H1 (cell line): ENCODE measurements at regions not wholly inside any gene's neighbourhood (a gene's known extent, or its start where the extent isn't known, plus 50 kb on each side); places are given as distances from the start of the nearest gene placed in this dataset.
A peak's percentile ranks its signal among the peaks of the same experiment; 100 is the strongest.

Source experiments
- CTCF ChIA-PET: fragments of 300-600 bp; sonication (Branson Sonifier 250); formaldehyde crosslinking; loops from one replicate; lab custom pipeline; 2021; ENCODE audit not compliant: partially characterized antibody; lab: Charles Lee
- POLR2A ChIA-PET: fragments of 300-600 bp; sonication (Branson Sonifier 250); formaldehyde crosslinking; loops from one replicate; lab custom pipeline; 2021; ENCODE audit warnings: inconsistent platforms; ENCODE audit not compliant: partially characterized antibody; lab: Charles Lee
- DNase-seq, 2 experiments: peaks; one replicate each; pipeline versions ENCODE4 v3.0.0 to v3.0.0-alpha.2; 2010 to 2022; ENCODE audit warnings: low spot score in 2 of 2, low read depth in 1 of 2, mixed read lengths in 1 of 2
- FAIRE-seq: peaks from 2 replicates; lab custom pipeline; 2011; peaks lifted over from hg19 to GRCh38; lab: Jason Lieb, UNC
- H2AFZ ChIP-seq: 2 replicates; pipeline ENCODE4 v1.8.1; 2012; ENCODE audit warnings: low read length, inconsistent platforms
- H2AK5ac ChIP-seq: 2 replicates; pipeline ENCODE4 v1.6.1; 2013; ENCODE audit warnings: low read depth, low read length
- H2BK120ac ChIP-seq: replicated peaks from 2 replicates; pipeline ENCODE3; 2013; ENCODE audit warnings: low read depth, low read length, inconsistent platforms
- H2BK12ac ChIP-seq: 2 replicates; pipeline ENCODE4 v1.6.1; 2013; ENCODE audit warnings: low read depth, low read length
- H2BK15ac ChIP-seq: 2 replicates; pipeline ENCODE4 v1.6.1; 2013; ENCODE audit warnings: low read length
- H2BK20ac ChIP-seq: 2 replicates; pipeline ENCODE4 v1.6.1; 2013; ENCODE audit warnings: low read length
- H2BK5ac ChIP-seq: 2 replicates; pipeline ENCODE4 v1.6.1; 2013; ENCODE audit warnings: low read depth, low read length
- H3K14ac ChIP-seq: 2 replicates; pipeline ENCODE4 v1.6.1; 2013; ENCODE audit warnings: inconsistent platforms; ENCODE audit not compliant: insufficient read length
- H3K18ac ChIP-seq: 2 replicates; pipeline ENCODE4 v1.6.1; 2013; ENCODE audit warnings: low read length; ENCODE audit errors: extremely low read depth
- H3K23ac ChIP-seq: 2 replicates; pipeline ENCODE4 v1.6.1; 2013; ENCODE audit warnings: inconsistent platforms; ENCODE audit not compliant: insufficient read length
- H3K23me2 ChIP-seq: 2 replicates; pipeline ENCODE4 v1.6.1; 2013; ENCODE audit warnings: low read depth, low read length
- H3K27ac ChIP-seq: 2 replicates; pipeline ENCODE4 v1.6.1; 2011; ENCODE audit warnings: low read depth, low read length, inconsistent platforms
- H3K27me3 ChIP-seq, 4 experiments: replicated peaks in 1 of 4; 1 replicate in 1 of 4; 2 replicates in 3 of 4; pipeline versions ENCODE4 v1.6.1 to v1.8.1; 2011 to 2013; ENCODE audit warnings: low read length in 3 of 4, mild to moderate bottlenecking in 3 of 4, inconsistent platforms in 2 of 4, mixed read lengths in 2 of 4, moderate library complexity in 1 of 4; ENCODE audit not compliant: control insufficient read depth in 3 of 4, insufficient read depth in 3 of 4; ENCODE audit errors: extremely low read depth in 1 of 4
- H3K36me3 ChIP-seq, 4 experiments: 2 replicates each; pipeline versions ENCODE4 v1.6.1 to v1.8.1; 2011 to 2013; ENCODE audit warnings: mild to moderate bottlenecking in 4 of 4, low read length in 3 of 4, moderate library complexity in 2 of 4, control low read depth in 1 of 4, inconsistent platforms in 1 of 4; ENCODE audit not compliant: insufficient read depth in 4 of 4, control insufficient read depth in 2 of 4
- H3K4ac ChIP-seq: replicated peaks from 2 replicates; pipeline ENCODE3; 2013; ENCODE audit warnings: low read length, low read depth, mixed read lengths, inconsistent platforms; ENCODE audit not compliant: insufficient read length
- H3K4me1 ChIP-seq, 4 experiments: replicated peaks in 1 of 4; 1 replicate in 1 of 4; 2 replicates in 3 of 4; pipeline versions ENCODE4 v1.6.1 to v1.8.1; 2011 to 2013; ENCODE audit warnings: low read length in 3 of 4, inconsistent platforms in 2 of 4, mixed read lengths in 1 of 4; ENCODE audit not compliant: insufficient read depth in 4 of 4, control insufficient read depth in 3 of 4
- H3K4me2 ChIP-seq, 2 experiments: 2 replicates each; pipeline versions ENCODE4 v1.6.1 to v1.8.1; 2011 to 2013; ENCODE audit warnings: low read depth in 2 of 2, low read length in 2 of 2, control low read depth in 1 of 2, inconsistent platforms in 1 of 2, mild to moderate bottlenecking in 1 of 2; ENCODE audit not compliant: insufficient read depth in 1 of 2
- H3K4me3 ChIP-seq, 4 experiments: fragments of 200-600, 300-600 bp in 1 of 4; sonication (generic), shearing (Covaris generic), sonication (Bioruptor Twin) in 1 of 4; 2 replicates each; pipeline versions ENCODE4 v1.5.1 to v1.8.1; 2011 to 2016; ENCODE audit warnings: low read length in 4 of 4, low read depth in 3 of 4, control low read depth in 2 of 4, inconsistent platforms in 2 of 4, mild to moderate bottlenecking in 2 of 4, mixed read lengths in 1 of 4, moderate library complexity in 1 of 4; ENCODE audit not compliant: insufficient read depth in 2 of 4; ENCODE audit errors: extremely low read depth in 1 of 4
- H3K56ac ChIP-seq: replicated peaks from 2 replicates; pipeline ENCODE3; 2013; ENCODE audit warnings: low read depth, mild to moderate bottlenecking, mixed read lengths, low read length, inconsistent platforms; ENCODE audit not compliant: insufficient read length
- H3K79me1 ChIP-seq: 2 replicates; pipeline ENCODE4 v1.6.1; 2013; ENCODE audit warnings: low read depth, low read length, control low read depth
- H3K79me2 ChIP-seq, 2 experiments: 2 replicates each; pipeline versions ENCODE4 v1.6.1 to v1.8.1; 2012 to 2013; ENCODE audit warnings: low read length in 2 of 2, mild to moderate bottlenecking in 2 of 2, inconsistent platforms in 1 of 2; ENCODE audit not compliant: insufficient read depth in 2 of 2, control insufficient read depth in 1 of 2
- H3K9ac ChIP-seq, 4 experiments: replicated peaks in 1 of 4; 1 replicate in 1 of 4; 2 replicates in 3 of 4; pipeline versions ENCODE4 v1.6.1 to v1.8.1; 2011 to 2013; ENCODE audit warnings: low read depth in 3 of 4, low read length in 3 of 4, control low read depth in 2 of 4, mild to moderate bottlenecking in 2 of 4, moderate library complexity in 2 of 4, inconsistent platforms in 1 of 4; ENCODE audit errors: extremely low read depth in 1 of 4
- H3K9me3 ChIP-seq, 2 experiments: 2 replicates each; pipeline versions ENCODE4 v1.6.1 to v1.8.1; 2012 to 2013; ENCODE audit warnings: mild to moderate bottlenecking in 2 of 2, moderate library complexity in 2 of 2, control low read depth in 1 of 2, inconsistent platforms in 1 of 2, low read depth in 1 of 2, low read length in 1 of 2, mixed read lengths in 1 of 2; ENCODE audit not compliant: insufficient read depth in 2 of 2
- H4K20me1 ChIP-seq, 2 experiments: replicated peaks in 1 of 2; 2 replicates each; pipeline versions ENCODE3 to v1.8.1; 2011 to 2013; ENCODE audit warnings: inconsistent platforms in 2 of 2, low read length in 2 of 2, mild to moderate bottlenecking in 1 of 2; ENCODE audit not compliant: insufficient read depth in 2 of 2, control insufficient read depth in 1 of 2
- H4K5ac ChIP-seq: 2 replicates; pipeline ENCODE4 v1.6.1; 2013; ENCODE audit warnings: low read length, low read depth, mixed read lengths, inconsistent platforms; ENCODE audit not compliant: insufficient read length
- H4K8ac ChIP-seq: 2 replicates; pipeline ENCODE4 v1.8.0; 2013; ENCODE audit warnings: mild to moderate bottlenecking, moderate library complexity, low read length, inconsistent platforms; ENCODE audit not compliant: insufficient read depth; ENCODE audit errors: extremely low read depth
- H4K91ac ChIP-seq: replicated peaks from 2 replicates; pipeline ENCODE3; 2013; ENCODE audit warnings: low read length, mixed read lengths, inconsistent platforms; ENCODE audit not compliant: insufficient read length
- BRCA1 ChIP-seq: IDR thresholded peaks from 2 replicates; pipeline ENCODE4 v1.6.1; 2012; ENCODE audit warnings: low read depth, low read length, improper control_type of control experiment
- PHF8 ChIP-seq: fragments of 200-600 bp; sonication (generic); conservative IDR thresholded peaks from 2 replicates; pipeline ENCODE4 v1.7.1; 2012; ENCODE audit warnings: low read depth, mild to moderate bottlenecking, inconsistent platforms, low read length, moderate library complexity
- POLR2AphosphoS5 ChIP-seq: IDR thresholded peaks from 2 replicates; pipeline ENCODE4 v1.6.1; 2011; ENCODE audit warnings: low read depth, low read length
- SAP30 ChIP-seq: fragments of 300-600 bp; sonication (generic); IDR thresholded peaks from 2 replicates; pipeline ENCODE4 v1.7.1; 2012; ENCODE audit warnings: low read length, moderate library complexity, mild to moderate bottlenecking, inconsistent platforms; ENCODE audit not compliant: insufficient read depth, insufficient replicate concordance
- TAF1 ChIP-seq: IDR thresholded peaks from 2 replicates; pipeline ENCODE4 v1.6.1; 2011; ENCODE audit warnings: mild to moderate bottlenecking, low read depth, low read length
- WGBS, 2 experiments: shearing (Covaris generic) in 1 of 2; methylation state at CpG; one replicate each; pipeline versions ENCODE4 v1.1.6 to v1.1.7; 2013 to 2015; ENCODE audit warnings: low lambda C conversion rate in 2 of 2, mixed read lengths in 2 of 2, inconsistent platforms in 1 of 2, low coverage in 1 of 2, missing lambda C conversion rate in 1 of 2; ENCODE audit not compliant: insufficient replicate concordance in 2 of 2, insufficient coverage in 1 of 2, insufficient read length in 1 of 2; ENCODE audit errors: extremely low coverage in 1 of 2, missing lambda C conversion rate in 1 of 2; 5-methylcytosine and 5-hydroxymethylcytosine counted together

DNA sequence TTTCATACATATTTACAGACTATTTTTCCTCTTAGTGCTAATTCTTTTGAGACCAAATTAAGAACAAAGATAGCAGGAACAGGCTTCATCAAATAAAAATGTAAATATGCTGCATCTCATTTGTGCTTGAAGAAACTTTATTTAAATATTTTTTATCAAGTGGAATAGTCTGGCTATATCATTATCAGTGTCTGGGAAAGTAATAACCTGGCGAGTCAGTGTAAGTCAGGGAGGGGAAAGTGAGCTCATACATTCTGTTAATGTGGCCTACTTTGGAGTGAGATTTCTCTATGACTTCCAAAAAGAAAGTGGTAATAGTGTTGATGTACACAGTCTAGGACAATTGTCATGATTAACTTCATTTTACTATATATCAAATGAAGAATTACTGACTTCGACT lies 1045.1 kb downstream of the ADGRL2 start:
- Histone ChIP-seq H3K27ac (no peak overlapping the region), H3K4me1 (peaks cover 3 to 24% (median 15%) of the 10 kb centered on the region in 4 experiments; a peak in 6 of 7 replicates), H2BK120ac (no peak overlapping the region), H3K27me3 (no peaks in the 10 kb centered on the region), H2BK5ac (no peak overlapping the region), H3K36me3 (no peaks in the 10 kb centered on the region), H3K18ac (no peak overlapping the region), H3K23me2 (no peaks in the 10 kb centered on the region; the same call in 1 of the 2 replicates), H3K23ac (no peak overlapping the region), H3K4ac (no peak overlapping the region), H3K14ac (no peak overlapping the region), H4K20me1 (no peaks in the 10 kb centered on the region), H2AFZ (no peak overlapping the region), H3K4me3 (peak overlapping the region in 1 of 4 experiments; percentile 65; a peak in 1 of 8 replicates), H3K4me2 (peak overlapping the region in 1 of 2 experiments; percentile 21; a peak in 1 of 4 replicates), H3K9ac (no peak overlapping the region), H4K91ac (no peak overlapping the region), H2AK5ac (no peak overlapping the region), H4K5ac (no peak overlapping the region), H2BK12ac (no peak overlapping the region), H2BK15ac (no peak overlapping the region), H4K8ac (no peak overlapping the region), H2BK20ac (no peak overlapping the region), H3K79me2 (peaks cover 0 to 30% of the 10 kb centered on the region in 2 experiments; a peak in 2 of 4 replicates), H3K56ac (no peak overlapping the region), H3K9me3 (no peaks in the 10 kb centered on the region), H3K79me1 (no peaks in the 10 kb centered on the region)
- 83% methylated on average over 2 of the region's 2 CpGs; no CpG with 5 or more reads in 1 of the 2 experiments for WGBS, 2 experiments
- DNase-seq = no peak
- FAIRE-seq = no peak
- TF ChIP-seq SAP30 (no peak), TAF1 (no peak), BRCA1 (no peak), POLR2AphosphoS5 (no peak), PHF8 (no peak)
- ChIA-PET POLR2A (interaction anchor here (1.5 kb wide), 1 partner anchor 12 kb away, joined by 4 read pairs; no protein-coding TSS in a partner anchor), CTCF (interaction anchor here (0.6 to 1.1 kb wide), 4 partner anchors 8 to 43 kb away, joined by 3 to 4 read pairs (median 3); no protein-coding TSS in a partner anchor)
